ENCODE measurements at regions not wholly inside any gene's neighbourhood (a gene's known extent, or its start where the extent isn't known, plus 50 kb on each side); places are given as distances from the start of the nearest gene placed in this dataset.

DNA sequence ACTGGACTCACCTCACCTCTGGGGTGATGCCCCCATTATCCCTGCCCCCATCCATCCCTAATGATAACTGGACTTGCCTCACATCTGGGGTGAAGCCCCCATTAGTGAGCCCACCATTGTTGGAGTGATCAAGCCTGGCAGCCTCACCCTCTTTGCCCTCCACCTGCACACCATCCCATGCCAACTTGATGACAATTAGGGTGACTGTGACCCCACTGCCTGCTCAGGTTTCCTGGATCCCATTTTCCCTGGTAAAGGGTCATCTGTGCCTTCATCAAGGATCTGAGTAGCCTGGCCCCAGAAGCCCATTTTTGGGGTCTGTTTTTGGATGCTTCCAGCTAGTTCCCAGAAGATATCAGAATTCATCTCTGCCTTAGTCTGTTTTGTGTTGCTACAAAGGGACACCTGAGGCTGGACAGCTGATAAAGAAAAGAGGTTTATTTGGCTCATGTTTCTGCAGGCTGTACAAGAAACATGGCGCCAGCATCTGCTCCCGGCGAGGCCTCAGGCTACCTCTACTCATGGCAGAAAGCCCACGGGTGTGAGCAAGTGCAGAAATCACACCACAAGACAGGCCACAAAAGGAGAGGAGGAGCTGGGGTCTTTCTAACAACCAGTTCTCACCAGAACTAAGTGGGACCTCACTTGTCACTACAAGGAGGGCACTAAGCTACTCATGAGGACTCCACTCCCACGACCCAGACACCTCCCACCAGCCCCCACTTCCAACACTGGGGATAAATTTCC lies 196.4 kb upstream of the TWIST2 start:
- H3K36me3 ChIP-seq (ENCODE audit: control insufficient read depth in 2 of 2, insufficient read depth in 1 of 2, low read length in 2 of 2): no peaks in the 10 kb centered on the region
- POLR2A ChIA-PET: no interaction called here
- H3K9me3 ChIP-seq (ENCODE audit: control insufficient read depth, insufficient read depth, low read depth, low read length): no peaks in the 10 kb centered on the region
- no peaks in the 10 kb centered on the region for H3K4me1 ChIP-seq (ENCODE audit: control insufficient read depth, insufficient read depth, low read length)
- no peak overlapping the region for H3K27ac ChIP-seq (ENCODE audit: extremely low read depth, low read depth, low read length)
- CTCF ChIA-PET: no interaction called here
- TF ChIP-seq ZNF571 (tag by site-specific recombination; IDR thresholded peaks at IDR 0.05): no peak
- no peak for TF ChIP-seq ZNF596 (tag by site-specific recombination; IDR thresholded peaks at IDR 0.05)
- no peak for TF ChIP-seq ZNF626 (tag by site-specific recombination; IDR thresholded peaks at IDR 0.05)
- no peak for TF ChIP-seq HOXD13 (CRISPR knock-in tag; IDR thresholded peaks at IDR 0.05; ENCODE audit: borderline replicate concordance)
- TF ChIP-seq SP2 (tag by site-specific recombination; IDR thresholded peaks at IDR 0.05): no peak
- no peak for TF ChIP-seq SALL2 (tag by site-specific recombination; IDR thresholded peaks at IDR 0.05; ENCODE audit: borderline replicate concordance)
- no peak for TF ChIP-seq HOXA7 (CRISPR knock-in tag; IDR thresholded peaks at IDR 0.05; ENCODE audit: borderline replicate concordance)
- no peak for TF ChIP-seq ZFP3 (tag by site-specific recombination; IDR thresholded peaks at IDR 0.05; ENCODE audit: low read depth)
- TF ChIP-seq, protein P1, sequence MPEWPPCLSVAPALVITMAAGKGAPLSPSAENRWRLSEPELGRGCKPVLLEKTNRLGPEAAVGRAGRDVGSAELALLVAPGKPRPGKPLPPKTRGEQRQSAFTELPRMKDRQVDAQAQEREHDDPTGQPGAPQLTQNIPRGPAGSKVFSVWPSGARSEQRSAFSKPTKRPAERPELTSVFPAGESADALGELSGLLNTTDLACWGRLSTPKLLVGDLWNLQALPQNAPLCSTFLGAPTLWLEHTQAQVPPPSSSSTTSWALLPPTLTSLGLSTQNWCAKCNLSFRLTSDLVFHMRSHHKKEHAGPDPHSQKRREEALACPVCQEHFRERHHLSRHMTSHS (tag by site-specific recombination; IDR thresholded peaks at IDR 0.05): no peak
- TF ChIP-seq MZF1 (tag by site-specific recombination; IDR thresholded peaks at IDR 0.05; ENCODE audit: borderline replicate concordance): no peak
- TF ChIP-seq, protein P2, sequence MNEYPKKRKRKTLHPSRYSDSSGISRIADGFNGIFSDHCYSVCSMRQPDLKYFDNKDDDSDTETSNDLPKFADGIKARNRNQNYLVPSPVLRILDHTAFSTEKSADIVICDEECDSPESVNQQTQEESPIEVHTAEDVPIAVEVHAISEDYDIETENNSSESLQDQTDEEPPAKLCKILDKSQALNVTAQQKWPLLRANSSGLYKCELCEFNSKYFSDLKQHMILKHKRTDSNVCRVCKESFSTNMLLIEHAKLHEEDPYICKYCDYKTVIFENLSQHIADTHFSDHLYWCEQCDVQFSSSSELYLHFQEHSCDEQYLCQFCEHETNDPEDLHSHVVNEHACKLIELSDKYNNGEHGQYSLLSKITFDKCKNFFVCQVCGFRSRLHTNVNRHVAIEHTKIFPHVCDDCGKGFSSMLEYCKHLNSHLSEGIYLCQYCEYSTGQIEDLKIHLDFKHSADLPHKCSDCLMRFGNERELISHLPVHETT (tag by site-specific recombination; IDR thresholded peaks at IDR 0.05): no peak
- no peak for TF ChIP-seq ZNF16 (tag by site-specific recombination; IDR thresholded peaks at IDR 0.05; ENCODE audit: low read depth)
- no peak for TF ChIP-seq ZNF391 (tag by site-specific recombination; IDR thresholded peaks at IDR 0.05; ENCODE audit: borderline replicate concordance, low read depth)
- no peak for TF ChIP-seq ZNF274 (IDR thresholded peaks at IDR 0.05; ENCODE audit: low read length)
- TF ChIP-seq ZNF274 (tag by site-specific recombination; IDR thresholded peaks at IDR 0.05; ENCODE audit: borderline replicate concordance): no peak
- no peak for TF ChIP-seq ZNF155 (tag by site-specific recombination; IDR thresholded peaks at IDR 0.05)
- TF ChIP-seq ZNF266 (tag by site-specific recombination; IDR thresholded peaks at IDR 0.05; ENCODE audit: low read depth): no peak
- no peak for TF ChIP-seq YY1 (tag by site-specific recombination; IDR thresholded peaks at IDR 0.05)
- no peak overlapping the region for H3K4me3 ChIP-seq (ENCODE audit: low read depth, low read length)

DNA sequence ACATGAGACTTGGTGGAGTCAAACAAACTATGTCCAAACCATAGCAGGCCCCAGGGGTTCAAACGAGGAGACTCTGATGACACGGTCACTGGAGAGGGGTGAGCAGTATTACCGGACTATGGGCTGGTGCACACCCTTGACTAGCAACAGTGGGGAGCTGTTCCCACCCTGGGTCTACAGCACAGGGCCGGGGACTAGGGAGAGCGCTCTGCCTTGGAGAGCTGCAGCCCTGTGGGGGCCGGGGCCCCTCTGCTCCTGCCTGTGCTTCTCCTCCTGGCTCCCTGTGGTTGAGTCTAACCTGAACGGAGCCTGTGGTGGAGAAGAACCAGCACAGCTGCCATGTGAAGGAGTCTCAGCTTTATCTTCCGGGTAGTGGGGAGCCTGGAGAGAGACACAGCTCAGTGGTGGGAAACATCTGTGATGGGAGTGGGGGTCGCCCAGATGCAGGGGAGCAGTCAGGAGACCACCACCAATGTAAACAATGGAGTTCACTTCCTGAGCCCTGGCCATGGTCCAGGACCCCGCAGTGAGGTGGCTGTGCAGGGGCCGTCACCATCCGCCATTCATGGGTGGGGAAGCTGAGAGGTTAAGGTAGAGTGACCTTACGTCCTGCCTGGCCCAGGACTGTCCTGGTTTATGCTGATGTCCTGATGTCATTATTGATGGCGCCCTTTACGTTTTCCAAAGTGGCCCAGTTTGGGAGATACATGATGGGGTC lies 195.7 kb upstream of the TWIST2 start:
- ChIA-PET CTCF (no interaction called here), POLR2A (no interaction called here)
- no peaks in the 10 kb centered on the region for H3K4me1 ChIP-seq (ENCODE audit: control insufficient read depth, insufficient read depth, low read length)
- H3K36me3 ChIP-seq (ENCODE audit: control insufficient read depth in 2 of 2, insufficient read depth in 1 of 2, low read length in 2 of 2): no peaks in the 10 kb centered on the region
- H3K9me3 ChIP-seq (ENCODE audit: control insufficient read depth, insufficient read depth, low read depth, low read length): no peaks in the 10 kb centered on the region
- no peak overlapping the region for H3K27ac ChIP-seq (ENCODE audit: extremely low read depth, low read depth, low read length)
- no peak overlapping the region for H3K4me3 ChIP-seq (ENCODE audit: low read depth, low read length)
- TF ChIP-seq ZNF292 (tag by site-specific recombination; IDR thresholded peaks at IDR 0.05; ENCODE audit: borderline replicate concordance, low read depth): no peak
- TF ChIP-seq, protein P3, sequence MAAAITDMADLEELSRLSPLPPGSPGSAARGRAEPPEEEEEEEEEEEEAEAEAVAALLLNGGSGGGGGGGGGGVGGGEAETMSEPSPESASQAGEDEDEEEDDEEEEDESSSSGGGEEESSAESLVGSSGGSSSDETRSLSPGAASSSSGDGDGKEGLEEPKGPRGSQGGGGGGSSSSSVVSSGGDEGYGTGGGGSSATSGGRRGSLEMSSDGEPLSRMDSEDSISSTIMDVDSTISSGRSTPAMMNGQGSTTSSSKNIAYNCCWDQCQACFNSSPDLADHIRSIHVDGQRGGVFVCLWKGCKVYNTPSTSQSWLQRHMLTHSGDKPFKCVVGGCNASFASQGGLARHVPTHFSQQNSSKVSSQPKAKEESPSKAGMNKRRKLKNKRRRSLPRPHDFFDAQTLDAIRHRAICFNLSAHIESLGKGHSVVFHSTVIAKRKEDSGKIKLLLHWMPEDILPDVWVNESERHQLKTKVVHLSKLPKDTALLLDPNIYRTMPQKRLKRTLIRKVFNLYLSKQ (tag by site-specific recombination; IDR thresholded peaks at IDR 0.05; ENCODE audit: borderline replicate concordance): no peak
- TF ChIP-seq ZNF654 (tag by site-specific recombination; IDR thresholded peaks at IDR 0.05; ENCODE audit: low read depth): no peak
- no peak for TF ChIP-seq ZNF701 (tag by site-specific recombination; IDR thresholded peaks at IDR 0.05)
- TF ChIP-seq ZNF777 (tag by site-specific recombination; IDR thresholded peaks at IDR 0.05; ENCODE audit: borderline replicate concordance): no peak
- TF ChIP-seq, protein P4, sequence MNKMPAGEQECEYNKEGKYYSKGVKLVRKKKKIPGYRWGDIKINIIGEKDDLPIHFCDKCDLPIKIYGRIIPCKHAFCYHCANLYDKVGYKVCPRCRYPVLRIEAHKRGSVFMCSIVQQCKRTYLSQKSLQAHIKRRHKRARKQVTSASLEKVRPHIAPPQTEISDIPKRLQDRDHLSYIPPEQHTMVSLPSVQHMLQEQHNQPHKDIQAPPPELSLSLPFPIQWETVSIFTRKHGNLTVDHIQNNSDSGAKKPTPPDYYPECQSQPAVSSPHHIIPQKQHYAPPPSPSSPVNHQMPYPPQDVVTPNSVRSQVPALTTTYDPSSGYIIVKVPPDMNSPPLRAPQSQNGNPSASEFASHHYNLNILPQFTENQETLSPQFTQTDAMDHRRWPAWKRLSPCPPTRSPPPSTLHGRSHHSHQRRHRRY (tag by site-specific recombination; IDR thresholded peaks at IDR 0.05): no peak
- TF ChIP-seq, protein P5, sequence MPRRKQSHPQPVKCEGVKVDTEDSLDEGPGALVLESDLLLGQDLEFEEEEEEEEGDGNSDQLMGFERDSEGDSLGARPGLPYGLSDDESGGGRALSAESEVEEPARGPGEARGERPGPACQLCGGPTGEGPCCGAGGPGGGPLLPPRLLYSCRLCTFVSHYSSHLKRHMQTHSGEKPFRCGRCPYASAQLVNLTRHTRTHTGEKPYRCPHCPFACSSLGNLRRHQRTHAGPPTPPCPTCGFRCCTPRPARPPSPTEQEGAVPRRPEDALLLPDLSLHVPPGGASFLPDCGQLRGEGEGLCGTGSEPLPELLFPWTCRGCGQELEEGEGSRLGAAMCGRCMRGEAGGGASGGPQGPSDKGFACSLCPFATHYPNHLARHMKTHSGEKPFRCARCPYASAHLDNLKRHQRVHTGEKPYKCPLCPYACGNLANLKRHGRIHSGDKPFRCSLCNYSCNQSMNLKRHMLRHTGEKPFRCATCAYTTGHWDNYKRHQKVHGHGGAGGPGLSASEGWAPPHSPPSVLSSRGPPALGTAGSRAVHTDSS (tag by site-specific recombination; IDR thresholded peaks at IDR 0.05): no peak
- TF ChIP-seq ZNF391 (tag by site-specific recombination; IDR thresholded peaks at IDR 0.05; ENCODE audit: borderline replicate concordance, low read depth): no peak
- no peak for TF ChIP-seq RBAK (tag by site-specific recombination; IDR thresholded peaks at IDR 0.05)
- TF ChIP-seq, protein P6, sequence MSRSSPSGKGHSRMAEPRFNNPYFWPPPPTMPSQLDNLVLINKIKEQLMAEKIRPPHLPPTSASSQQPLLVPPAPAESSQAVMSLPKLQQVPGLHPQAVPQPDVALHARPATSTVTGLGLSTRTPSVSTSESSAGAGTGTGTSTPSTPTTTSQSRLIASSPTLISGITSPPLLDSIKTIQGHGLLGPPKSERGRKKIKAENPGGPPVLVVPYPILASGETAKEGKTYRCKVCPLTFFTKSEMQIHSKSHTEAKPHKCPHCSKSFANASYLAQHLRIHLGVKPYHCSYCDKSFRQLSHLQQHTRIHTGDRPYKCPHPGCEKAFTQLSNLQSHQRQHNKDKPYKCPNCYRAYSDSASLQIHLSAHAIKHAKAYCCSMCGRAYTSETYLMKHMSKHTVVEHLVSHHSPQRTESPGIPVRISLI (tag by site-specific recombination; IDR thresholded peaks at IDR 0.05): no peak
